T-helper 1 cell (primary cell): ENCODE measurements at regions not wholly inside any gene's neighbourhood (a gene's known extent, or its start where the extent isn't known, plus 50 kb on each side); places are given as distances from the start of the nearest gene placed in this dataset.
"Not testable (repeated sequence)": the region's sequence is repeated elsewhere in the genome, so short reads cannot be mapped to it uniquely, and the experiment has no call there.

Source experiments
- DNase-seq, 5 donors: peaks; one replicate each; pipeline ENCODE4 v3.0.0-alpha.2; 2012 to 2020

DNA sequence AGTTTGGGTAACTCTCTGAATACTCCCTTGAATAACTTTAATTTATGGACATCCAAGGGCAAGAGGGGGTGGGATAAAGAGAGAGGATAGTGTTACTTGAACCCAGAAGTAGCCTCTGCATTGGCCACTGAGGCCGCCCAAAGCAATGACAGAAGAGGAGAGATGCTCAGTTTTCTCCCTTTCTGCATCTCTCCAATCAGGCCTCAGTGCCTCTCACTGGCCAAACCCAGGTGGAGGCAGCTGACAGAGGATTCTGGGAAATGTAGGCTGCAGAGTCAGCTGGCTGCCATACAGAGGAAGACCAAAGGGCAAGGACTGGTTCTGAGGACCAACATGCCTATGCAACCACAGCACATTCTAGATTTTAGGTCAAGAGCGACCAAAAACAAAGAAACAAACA is 719.4 kb downstream of the MAT2B start:
- no peak for DNase-seq

DNA sequence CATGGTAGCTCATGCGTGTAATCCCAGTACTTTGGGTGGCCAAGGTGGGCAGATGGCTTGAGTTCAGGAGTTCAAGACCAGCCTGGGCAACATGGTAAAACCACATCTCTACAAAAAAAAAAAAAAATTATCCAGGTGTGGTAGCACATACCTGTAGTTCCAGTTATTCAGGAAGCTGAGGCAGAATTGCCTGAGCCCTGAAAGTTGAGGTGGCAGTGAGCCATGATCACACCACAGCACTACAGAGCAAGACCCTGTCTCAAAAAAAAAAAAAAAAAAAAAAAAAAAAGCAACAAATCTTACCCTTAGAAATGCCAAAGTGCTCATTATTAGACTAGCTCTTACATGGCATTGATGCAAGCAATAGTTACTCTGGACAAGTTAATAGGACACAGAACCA is 724.9 kb downstream of the MAT2B start:
- DNase-seq = no peak

DNA sequence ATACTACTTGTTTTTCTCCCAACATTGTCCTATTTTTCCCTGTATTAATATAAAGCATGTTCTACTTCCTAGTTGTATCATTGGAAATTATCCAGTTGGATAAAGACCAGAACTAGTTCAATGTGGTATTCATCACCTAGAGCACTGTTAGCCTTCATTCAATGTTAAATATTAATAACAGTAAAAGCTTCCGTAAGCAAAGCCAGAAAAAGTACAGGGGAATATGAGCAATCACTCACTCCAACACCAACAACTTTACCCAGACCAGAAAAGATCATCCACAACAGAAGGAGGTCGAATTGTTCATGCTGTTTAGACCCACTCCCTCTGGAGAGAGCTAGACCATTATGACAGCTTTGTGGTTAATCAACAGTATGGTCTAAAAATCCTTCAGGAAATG is 728.4 kb downstream of the MAT2B start:
- no peak for DNase-seq

DNA sequence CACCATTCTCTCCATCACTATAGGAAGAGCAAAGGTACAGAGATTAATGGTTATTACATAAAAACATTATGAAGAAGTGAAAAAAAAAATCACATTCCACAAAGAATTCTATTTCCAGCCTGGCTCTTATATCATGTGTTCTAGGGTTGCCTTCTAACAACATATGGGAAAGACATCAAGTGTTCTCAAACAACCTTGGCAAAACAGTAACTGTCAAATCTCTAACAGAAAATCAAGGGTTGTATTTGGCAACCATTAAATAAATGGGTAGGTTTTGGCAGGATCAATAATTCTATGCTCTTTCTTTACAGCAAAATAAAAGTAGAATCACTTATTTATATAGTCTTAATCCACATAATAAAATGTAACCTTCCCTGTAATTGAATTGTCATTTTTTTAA is 728.9 kb downstream of the MAT2B start:
- DNase-seq = no peak

DNA sequence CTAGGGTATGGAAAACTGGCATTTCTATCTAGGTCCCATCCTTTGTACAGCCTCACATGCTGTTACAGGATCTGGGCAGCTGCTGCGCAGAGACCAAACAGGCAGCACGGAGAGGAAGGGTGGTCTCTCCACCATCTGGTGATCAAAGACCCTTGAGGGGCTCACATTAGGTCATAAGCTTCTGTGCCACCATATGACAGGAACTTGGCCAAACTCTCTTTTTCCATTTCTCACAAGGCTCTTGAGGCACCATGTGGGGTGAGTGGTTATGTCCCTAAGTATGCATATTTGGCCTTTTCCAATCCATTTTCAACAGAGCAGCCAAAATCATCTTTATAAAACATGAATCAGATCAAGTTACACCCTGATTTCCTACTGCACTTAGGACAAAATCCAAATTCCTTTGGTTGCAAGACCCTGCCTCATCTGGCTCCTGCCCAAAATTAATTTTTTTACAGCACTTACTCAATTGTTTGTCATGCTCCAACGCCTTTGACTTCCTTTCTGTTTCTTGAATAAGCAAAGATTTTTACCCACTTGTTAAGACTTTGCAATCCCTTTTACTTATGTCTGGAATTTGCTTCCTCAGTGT is 730.0 kb downstream of the MAT2B start:
- DNase-seq = no peak

DNA sequence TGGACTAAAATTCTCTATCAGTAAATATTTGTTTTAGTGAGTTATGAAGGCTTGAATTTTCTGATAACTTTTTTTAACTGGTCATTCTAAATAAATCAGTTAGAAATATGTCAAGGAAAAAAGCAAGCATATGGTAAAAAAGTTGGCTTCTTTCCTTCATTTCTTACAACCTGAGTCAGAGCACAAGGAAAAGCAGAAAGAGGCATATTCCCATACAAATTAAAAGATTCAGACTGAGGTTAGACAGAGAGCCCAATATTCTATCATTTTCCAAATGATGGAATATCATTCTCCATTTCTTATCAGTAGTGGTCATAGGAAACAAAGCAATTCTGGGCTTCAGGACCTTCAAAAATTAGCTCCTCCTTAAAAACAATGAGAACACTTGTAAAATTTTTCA is 732.1 kb downstream of the MAT2B start:
- no peak for DNase-seq

DNA sequence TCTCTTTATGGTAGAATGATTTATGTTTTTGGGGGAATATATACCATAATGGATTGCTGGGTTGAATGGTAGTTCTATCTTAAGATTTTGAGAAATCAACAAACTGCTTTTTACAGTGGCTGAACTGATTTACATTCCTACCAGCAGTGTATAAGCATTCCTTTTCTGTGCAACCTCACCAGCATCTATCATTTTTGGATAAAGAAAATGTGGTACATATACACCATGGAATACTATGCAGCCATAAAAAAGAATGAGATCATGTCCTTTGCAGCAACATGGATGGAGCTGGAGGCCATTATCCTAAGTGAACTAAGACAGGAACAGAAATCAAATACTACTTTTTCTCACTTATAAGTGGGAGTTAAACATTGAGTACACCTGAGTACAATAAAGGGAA is 746.4 kb downstream of the MAT2B start:
- DNase-seq = not testable (repeated sequence)

DNA sequence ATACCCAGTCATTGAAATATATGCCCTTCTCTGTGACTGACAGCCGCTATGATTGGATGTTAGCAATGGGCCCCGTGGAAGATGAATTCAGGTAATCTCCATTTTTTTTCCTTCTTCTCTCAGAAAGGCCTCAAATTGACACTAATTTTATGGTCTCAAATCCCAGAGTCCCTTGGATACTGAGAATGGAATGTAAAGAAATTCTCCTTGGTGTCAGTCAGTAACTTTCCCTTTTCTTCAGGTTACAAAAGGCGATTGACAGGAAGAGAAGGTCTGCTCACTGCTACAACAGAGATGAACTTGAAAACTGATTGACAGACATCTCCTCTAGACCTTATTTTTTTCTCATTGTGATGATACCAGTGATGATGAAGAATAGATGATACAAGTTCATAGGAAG is 748.3 kb downstream of the MAT2B start:
- no peak for DNase-seq

DNA sequence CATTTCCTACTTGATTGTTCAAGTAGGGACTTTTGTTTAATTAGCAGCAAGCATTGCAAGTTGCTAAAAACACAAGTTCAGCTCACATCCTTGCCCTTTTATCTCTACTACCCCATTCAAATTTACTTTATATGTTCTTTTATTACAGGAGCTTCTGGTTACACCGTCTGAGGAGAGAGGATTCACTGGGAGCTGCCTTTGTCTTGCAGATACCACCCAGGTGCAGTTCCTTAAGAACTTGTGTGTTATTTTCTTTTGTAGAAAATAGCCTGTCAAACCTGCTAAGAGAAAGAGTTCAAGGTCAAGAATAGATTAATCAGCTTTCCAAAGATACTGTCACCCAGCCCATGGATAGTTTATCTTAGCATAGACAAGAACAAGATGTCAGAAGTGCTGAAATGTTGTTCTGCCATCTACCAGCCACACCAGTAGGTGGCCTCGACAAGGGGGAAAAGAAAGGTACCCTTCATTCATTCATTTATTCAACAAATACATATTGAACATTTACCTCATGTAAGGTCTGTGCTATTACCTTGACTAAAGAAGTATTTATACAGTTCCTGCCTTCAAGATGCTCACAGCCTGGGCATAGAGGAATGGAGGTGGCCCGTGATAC is 750.3 kb downstream of the MAT2B start:
- DNase-seq = no peak

DNA sequence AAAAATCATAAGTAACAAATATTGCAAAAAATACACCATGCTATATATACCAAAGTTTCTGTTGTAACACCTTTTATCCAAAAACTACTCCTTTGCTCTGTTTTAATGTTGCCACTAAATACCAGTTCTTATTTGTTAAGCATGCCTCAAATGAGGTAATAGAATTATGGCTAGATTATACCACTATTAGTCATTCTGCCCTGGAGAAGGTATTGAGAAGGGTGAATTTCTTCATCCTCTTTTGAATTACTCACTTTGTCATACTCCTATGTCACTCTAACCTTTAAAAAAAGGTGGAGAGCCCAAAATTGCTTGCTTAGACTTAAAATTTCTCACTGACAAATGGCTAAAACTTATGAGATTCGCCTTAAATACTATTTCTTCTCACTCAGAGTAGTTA is 750.9 kb downstream of the MAT2B start:
- DNase-seq = no peak

DNA sequence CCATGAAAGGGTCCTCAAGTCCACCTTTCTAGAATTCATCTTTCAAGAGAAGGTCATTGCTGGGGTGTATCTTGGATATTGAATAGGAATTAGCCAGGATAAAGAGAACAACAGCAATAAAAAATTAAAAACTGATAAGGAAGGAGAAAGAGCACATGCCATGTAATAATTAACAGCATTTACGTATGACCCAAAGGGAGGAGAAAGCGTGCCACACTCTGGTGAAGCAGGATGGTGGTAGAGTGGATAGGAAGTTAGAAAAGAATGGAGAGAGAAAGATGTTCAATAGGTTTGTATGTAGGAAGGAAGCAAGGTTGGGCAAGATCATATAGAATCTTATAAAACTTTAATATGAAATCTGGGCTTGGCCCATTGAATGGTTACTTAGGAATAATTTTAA is 751.5 kb downstream of the MAT2B start:
- no peak for DNase-seq

DNA sequence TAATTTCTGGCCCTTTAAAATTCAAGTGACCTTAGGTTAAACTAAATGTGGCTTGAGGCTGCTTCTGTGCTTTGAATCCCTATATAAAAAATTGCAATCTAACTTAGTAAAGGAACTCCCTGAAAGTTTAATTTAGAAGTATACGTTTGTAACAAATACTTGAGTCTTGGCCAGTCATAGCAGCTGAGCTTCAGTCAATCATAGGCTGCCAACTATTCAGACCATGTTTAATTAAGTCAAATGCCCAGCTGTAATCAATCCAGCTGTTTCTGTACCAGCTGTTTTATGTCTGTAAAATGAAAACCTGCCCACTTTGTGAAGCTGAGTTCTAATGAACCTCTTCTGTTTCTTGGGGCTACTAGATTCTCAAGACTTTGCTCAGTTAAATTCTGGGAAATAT is 760.1 kb downstream of the MAT2B start:
- no peak for DNase-seq

DNA sequence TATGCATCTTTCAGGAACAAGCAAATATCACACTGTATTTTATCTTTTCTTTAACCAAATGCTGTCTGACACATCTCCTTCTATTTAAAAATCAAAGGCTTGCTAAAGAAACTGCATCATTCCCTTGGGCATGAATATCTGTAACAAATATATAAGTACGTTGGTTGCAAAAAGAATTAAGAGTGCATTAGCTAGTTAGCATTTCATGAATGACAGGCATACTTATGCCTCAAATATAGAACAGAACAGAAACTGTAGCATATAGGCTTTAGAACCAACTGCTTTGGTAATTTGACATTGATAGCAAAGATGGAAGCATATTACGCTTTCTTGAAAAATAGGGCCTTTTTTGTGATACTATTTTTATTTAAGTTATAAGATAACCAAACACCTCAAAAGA is 761.2 kb downstream of the MAT2B start:
- no peak for DNase-seq

DNA sequence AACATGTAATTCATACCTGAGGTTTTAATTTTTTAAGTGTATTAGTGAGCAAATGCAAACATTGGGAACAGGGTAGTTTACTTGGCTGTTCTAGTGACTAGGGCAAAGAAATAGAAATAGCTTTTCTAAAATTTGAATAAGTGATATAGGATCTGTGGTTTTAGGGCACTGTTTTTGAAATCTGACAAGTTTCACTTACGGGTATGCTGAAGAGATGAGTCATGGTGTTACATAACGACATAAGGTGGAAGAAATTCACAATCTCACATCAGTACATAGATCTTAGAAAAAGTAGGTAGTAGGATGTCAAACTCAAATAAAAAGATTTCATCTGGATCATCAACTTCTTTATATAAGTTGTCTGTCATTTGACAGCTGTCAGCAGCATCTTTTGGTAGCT is 772.3 kb downstream of the MAT2B start:
- no peak for DNase-seq

DNA sequence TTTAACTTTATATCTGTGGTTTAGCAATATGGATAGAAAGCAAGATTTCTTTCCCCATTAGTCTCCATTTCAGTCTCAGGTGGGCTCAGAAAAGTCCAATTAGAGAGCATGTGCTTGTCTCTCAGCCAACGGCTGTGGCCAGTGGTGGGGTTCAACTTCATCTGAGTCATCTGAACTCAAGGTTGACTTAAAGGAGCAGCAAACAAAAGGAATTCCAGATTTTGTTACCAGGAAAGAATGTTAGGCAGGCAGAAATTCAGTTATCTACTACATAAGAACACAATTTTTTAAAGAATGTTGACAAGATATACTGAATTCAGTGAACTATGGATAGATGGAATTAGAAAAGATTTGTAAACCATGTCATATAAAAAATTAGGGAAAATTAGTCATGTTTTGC is 784.1 kb downstream of the MAT2B start:
- DNase-seq = no peak

DNA sequence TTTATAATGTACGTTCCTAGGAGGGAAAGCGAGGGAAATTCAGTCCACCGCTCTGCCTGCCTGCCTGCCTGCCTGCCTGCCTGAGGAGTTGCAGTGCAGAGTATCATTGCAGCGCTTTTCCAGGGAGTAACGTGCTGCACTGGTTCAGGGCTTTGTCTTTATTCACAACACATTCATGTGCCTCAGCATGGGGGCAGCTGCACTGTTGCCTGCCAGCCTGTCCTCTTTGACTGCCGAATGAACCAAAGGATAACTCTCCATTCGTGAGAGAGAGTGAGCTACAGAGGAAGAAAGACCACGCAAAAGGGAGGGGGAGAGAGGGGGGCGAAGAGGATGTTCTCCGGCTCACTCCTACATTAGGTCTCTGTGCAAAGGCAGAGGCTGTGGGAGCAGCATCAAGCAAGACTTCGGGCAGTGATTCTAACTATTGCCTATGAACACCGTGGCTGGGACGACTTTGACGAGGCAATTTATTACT is 791.2 kb downstream of the MAT2B start:
- no peak for DNase-seq

DNA sequence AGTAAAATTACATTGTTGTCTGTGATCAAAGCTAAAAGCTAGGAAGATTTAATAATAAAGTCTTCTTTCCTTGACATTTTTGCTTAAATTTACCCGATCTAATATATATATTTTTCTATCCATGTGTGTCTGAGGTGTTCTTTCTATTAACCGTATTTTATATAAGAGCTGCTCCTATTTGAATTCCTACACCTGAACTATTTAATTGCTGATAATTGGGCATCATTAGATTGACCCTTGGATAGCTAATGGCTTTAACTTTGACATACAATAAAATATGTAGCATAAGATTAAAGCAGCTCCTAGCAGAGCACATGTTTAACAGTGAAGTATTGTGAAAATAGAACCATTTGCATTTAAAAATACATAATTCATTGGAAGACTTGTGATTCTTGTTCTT is 792.7 kb downstream of the MAT2B start:
- no peak for DNase-seq

DNA sequence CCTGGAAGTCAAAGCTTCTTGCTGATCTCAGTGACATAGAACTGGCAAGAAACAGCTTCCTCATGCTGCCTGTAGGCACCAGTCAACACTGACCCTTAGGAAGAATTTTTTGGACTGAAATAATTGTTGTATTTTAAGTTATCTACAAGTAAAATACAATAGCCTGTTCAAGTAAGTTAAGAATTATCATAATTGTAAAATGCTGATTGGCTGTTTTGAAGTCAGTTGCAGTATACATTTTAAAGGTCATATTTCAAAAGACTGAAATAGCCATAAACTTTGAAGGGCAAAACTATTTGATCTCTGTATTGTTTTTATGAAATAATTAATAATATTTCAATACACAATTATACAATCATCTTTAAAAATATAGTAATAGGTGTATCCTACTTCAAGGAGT is 794.9 kb downstream of the MAT2B start:
- DNase-seq = no peak

DNA sequence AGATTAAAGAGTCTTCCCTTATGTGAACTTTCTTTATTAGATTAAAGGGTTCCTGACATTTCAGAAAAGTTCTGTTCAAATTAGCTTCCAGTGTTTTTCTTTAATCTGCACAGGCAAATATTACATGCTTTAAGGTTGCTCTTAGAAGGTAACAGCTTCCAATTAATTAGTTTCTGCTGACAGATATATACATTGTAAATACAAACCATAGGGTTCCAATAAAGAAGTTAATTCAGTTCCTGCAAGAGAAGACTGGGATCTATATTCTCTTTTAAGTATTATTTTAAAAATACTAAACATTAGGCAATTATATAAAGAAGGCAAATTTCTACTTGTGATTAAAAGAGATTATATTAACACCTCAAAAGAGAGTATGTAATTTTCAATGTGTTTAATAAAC is 795.7 kb downstream of the MAT2B start:
- no peak for DNase-seq

DNA sequence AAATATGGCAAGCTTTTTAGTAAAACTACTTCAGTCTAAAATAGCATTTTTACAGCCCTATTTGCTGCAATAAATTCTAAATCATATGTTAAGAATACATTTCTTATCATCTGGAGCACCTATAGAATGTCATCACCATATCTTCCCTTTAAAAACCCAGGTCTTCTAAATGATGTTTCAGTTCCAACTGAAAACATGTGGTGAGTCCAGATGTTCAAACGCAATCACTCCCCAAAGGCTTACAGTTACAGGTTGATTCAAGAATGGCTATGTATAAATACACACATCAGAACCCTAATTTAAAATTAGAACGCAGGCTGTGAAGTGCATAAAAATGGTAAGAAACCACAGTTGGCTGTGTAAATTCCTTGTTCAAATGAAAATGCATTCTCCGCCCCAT is 796.3 kb downstream of the MAT2B start:
- DNase-seq = no peak

DNA sequence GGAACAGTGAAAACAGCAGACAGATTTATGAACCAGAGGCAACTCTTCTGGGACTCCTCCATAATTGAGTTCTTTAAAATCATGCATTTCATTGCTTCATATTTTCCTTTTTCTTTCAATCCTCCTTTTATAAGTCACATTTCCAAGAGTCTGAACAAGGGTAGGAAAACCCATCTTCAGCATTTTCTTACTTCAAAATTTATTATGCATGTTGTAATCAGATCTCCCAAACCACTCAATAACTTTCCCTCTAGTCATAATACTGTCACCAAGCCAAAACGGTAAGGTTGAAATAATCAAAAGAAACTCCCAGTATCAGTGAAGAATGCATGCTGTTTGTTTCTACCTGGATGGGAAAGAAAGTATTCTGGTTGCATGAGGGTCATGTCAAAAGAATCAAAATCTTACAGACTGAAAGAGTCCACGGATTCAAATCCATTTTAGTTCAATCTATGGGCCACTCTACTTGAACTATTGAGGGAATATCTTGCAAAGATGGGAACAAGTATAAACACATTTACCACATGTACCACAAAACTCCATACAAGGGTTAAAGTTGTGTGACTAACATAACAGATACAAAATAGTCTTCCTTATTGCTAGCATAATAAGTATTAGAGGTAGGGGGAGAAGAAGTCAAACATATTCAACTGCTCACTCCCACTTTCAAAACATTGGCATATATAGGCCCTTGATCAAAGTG is 797.3 kb downstream of the MAT2B start:
- DNase-seq = no peak

DNA sequence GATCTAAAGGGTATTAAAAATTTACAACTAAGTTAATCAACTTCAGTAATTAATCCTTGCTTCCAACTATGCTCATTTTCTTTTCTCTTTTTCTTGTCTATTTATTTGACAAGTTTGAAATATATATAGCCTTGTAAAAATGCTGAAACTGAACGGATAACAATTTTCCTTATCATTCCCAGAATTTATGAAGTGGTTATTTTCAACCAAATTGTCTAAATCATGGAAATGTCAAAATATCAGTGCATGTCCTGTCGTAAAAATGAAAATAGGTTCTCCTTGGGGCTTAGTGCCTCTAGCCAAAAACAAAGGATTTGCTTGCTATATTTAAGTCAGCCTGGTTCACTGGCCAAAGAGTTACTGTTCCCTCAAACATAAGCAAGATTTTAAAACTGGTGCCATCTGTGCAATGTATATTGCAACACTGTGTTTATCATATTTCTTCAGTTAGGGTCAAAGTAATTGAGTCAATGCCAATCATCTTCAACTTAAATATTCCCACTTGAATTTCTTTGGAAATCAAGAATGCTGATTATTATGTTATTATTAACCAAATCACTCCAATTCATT is 798.3 kb downstream of the MAT2B start:
- DNase-seq = no peak

DNA sequence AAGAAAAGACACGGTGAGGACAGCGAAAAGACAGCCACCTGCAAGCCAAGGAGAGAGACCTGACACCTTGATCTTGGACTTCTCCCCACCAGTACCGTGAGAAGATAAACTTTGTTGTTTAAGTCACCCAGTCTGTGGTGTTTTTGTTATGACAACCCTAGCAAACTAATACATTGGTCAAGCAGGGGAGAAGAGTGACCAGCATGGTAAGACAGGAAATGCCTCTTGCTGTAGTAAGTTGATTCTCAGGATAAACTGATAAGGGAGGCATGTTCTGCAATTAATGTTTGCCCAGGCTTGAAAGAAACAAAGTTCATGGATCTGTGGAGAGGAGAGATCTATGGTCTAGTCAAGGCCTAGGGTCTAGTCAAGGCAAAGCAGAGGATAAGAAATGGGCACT is 801.2 kb downstream of the MAT2B start:
- DNase-seq = no peak

DNA sequence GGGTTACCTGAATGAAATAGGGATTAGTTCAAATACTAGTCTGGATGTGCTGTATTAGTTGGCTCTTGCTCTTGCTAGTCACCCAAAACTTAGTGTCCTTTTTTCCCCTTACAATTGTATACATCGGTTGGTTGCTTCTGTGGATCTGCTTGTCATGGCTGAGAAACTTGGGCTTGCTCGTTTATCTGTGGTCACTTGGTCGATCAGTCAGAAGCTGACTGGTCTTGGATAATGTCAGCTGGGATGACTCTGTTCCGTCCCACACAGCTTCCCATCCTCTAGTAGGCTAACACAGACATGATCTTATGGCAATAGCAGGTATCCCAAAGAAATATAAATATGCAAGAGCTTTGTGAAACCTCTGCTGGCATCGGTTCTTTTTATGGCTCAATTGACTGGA is 807.4 kb downstream of the MAT2B start:
- no peak for DNase-seq
